ENCODE measurements at regions not wholly inside any gene's neighbourhood (a gene's known extent, or its start where the extent isn't known, plus 50 kb on each side); places are given as distances from the start of the nearest gene placed in this dataset.

DNA sequence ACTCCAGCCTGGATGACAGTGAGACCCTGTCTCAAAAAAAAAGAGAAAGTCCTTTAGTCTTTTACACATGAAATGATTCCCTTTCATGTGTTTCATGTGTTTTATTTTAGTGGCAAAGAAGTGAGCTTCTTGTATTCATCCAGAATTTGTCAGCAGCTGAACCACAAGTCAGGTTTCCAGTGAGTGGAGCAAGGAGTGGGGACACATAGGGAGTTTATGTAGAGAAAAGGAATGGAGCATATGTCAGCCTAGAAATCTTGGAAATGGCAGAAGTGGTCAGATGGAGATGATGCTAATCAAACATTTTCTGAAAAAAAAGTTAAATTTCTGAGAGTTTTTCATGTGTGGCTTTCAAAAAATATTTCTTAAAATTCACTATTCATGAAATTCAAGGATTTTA, 383.0 kb upstream of the GATB start:
- TF ChIP-seq, protein P1, sequence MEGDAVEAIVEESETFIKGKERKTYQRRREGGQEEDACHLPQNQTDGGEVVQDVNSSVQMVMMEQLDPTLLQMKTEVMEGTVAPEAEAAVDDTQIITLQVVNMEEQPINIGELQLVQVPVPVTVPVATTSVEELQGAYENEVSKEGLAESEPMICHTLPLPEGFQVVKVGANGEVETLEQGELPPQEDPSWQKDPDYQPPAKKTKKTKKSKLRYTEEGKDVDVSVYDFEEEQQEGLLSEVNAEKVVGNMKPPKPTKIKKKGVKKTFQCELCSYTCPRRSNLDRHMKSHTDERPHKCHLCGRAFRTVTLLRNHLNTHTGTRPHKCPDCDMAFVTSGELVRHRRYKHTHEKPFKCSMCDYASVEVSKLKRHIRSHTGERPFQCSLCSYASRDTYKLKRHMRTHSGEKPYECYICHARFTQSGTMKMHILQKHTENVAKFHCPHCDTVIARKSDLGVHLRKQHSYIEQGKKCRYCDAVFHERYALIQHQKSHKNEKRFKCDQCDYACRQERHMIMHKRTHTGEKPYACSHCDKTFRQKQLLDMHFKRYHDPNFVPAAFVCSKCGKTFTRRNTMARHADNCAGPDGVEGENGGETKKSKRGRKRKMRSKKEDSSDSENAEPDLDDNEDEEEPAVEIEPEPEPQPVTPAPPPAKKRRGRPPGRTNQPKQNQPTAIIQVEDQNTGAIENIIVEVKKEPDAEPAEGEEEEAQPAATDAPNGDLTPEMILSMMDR (IDR thresholded peaks at IDR 0.05) = no peak
- no peak for TF ChIP-seq POLR2A (IDR thresholded peaks at IDR 0.05)
